ENCODE measurements at regions not wholly inside any gene's neighbourhood (a gene's known extent, or its start where the extent isn't known, plus 50 kb on each side); places are given as distances from the start of the nearest gene placed in this dataset.

- TF ChIP-seq MGA (IDR thresholded peaks at IDR 0.05) = no peak
- TF ChIP-seq CC2D1A (IDR thresholded peaks at IDR 0.05) = no peak
- TF ChIP-seq PHF8 (IDR thresholded peaks at IDR 0.05; ENCODE audit: borderline replicate concordance, low read length) = no peak
These were observed 453.3 kb downstream of the KIF4B start (continued) for GRCh38 chr5:155466851-155467250.
